ENCODE measurements at regions not wholly inside any gene's neighbourhood (a gene's known extent, or its start where the extent isn't known, plus 50 kb on each side); places are given as distances from the start of the nearest gene placed in this dataset.

DNA sequence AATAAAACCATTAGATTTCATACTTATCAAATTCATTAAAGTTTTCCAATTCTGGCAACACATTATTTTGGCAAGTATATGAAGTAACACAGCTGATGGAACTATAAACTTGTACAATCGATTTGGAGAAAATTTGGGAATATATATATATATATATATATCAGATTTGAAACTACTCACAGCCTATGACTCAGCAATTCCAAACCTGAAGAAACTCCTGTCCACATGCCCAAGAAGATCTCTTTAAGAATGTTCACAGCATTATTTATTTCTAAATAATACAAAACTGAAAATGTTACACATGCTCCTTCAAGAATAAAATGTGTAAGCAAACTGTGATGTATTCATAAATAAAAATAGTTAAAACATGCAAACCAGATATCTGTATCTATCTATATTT is 270.1 kb downstream of the TFAP2A start:
- Histone ChIP-seq H3K56ac (ENCODE audit: extremely low read depth, insufficient read depth, low read length) (no peak overlapping the region), H4K91ac (ENCODE audit: insufficient read depth, low read depth, low read length) (no peak overlapping the region), H3K9me1 (ENCODE audit: insufficient read depth, low read length) (no peaks in the 10 kb centered on the region), H3K14ac (replicated peaks; ENCODE audit: low read depth, low read length) (no peak overlapping the region), H2BK20ac (ENCODE audit: low read depth, low read length) (no peak overlapping the region), H3K9me3 (ENCODE audit: control insufficient read depth, insufficient read depth, low read length) (peaks cover 3% of the 10 kb centered on the region; the same call in 1 of the 2 replicates), H3K9ac (ENCODE audit: low read depth, low read length) (no peak overlapping the region), H4K8ac (ENCODE audit: low read depth in 2 of 2, low read length in 2 of 2) (no peak overlapping the region), H2AK5ac (ENCODE audit: low read depth, low read length) (no peak overlapping the region), H3K23ac (ENCODE audit: low read depth, low read length) (no peak overlapping the region), H3K79me1 (ENCODE audit: low read depth in 1 of 2, low read length in 2 of 2) (no peaks in the 10 kb centered on the region), H3K18ac (ENCODE audit: low read depth, low read length) (no peak overlapping the region), H2BK120ac (ENCODE audit: low read depth, low read length) (no peak overlapping the region), H3K4me2 (ENCODE audit: low read depth, low read length) (no peak overlapping the region), H3K27me3 (ENCODE audit: control insufficient read depth, insufficient read depth, low read length) (no peaks in the 10 kb centered on the region), H4K5ac (ENCODE audit: low read depth, low read length) (no peak overlapping the region), H3K36me3 (ENCODE audit: control insufficient read depth, insufficient read depth, low read length) (no peaks in the 10 kb centered on the region), H2BK15ac (ENCODE audit: low read depth, low read length) (no peak overlapping the region), H2BK5ac (ENCODE audit: low read depth, low read length, poor library complexity, severe bottlenecking) (no peak overlapping the region), H2AFZ (replicated peaks; ENCODE audit: low read length, poor library complexity) (no peak overlapping the region), H3K4me3 (ENCODE audit: insufficient read depth, low read depth, low read length) (no peak overlapping the region), H3K4me1 (ENCODE audit: control insufficient read depth, insufficient read depth, low read length) (no peaks in the 10 kb centered on the region), H4K20me1 (ENCODE audit: insufficient read depth, low read length) (no peaks in the 10 kb centered on the region), H3K4ac (ENCODE audit: low read depth, low read length) (no peak overlapping the region), H3K27ac (ENCODE audit: insufficient read depth, low read length) (no peak overlapping the region), H2AK9ac (replicated peaks; ENCODE audit: low read depth, low read length, poor library complexity) (no peak overlapping the region)
- ChIA-PET CTCF (interaction anchor here (0.7 kb wide), 1 partner anchor 348 kb away, joined by 3 read pairs; no protein-coding TSS in a partner anchor), POLR2A (ENCODE audit: unreplicated experiment) (no interaction called here)
- DNase-seq (no peak), ATAC-seq (ENCODE audit: low read depth) (no peak)
- intact Hi-C loops (cut with micrococcal nuclease), result loop anchor here (10.0 kb wide), 3 partner anchors 260 to 600 kb away; no protein-coding TSS in a partner anchor
- dilution Hi-C loops (cut with HindIII; ENCODE audit: low sequenced_read_pairs, unreplicated experiment), result no loop called here
- in situ Hi-C loops (cut with MboI; ENCODE audit: low sequenced_read_pairs), result no loop called here
- TF ChIP-seq RAD21 (IDR thresholded peaks at IDR 0.05; ENCODE audit: low read length) (no peak), NFE2L2 (IDR thresholded peaks at IDR 0.05; ENCODE audit: low read depth, low read length) (peak; percentile 65)
- BruUV-seq (replicated peaks), result no TSS peak
- WGBS, 2 experiments (ENCODE audit: extremely low coverage in 2 of 2, insufficient read length in 1 of 2), result no CpG with 5 or more reads among the region's 1 CpG
